Hepatocyte (in vitro differentiated cells): ENCODE measurements at regions not wholly inside any gene's neighbourhood (a gene's known extent, or its start where the extent isn't known, plus 50 kb on each side); places are given as distances from the start of the nearest gene placed in this dataset.

Source experiments
- DNase-seq: peaks from one replicate; pipeline ENCODE4 v3.0.0-alpha.2; 2016; ENCODE audit warnings: low spot score
- H2AFZ ChIP-seq: fragments of 200-600 bp; sonication (generic); 2 replicates; pipeline ENCODE4 v1.6.0; 2016; ENCODE audit warnings: antibody characterized with exemption, mild to moderate bottlenecking
- H3K27ac ChIP-seq: fragments of 200-600 bp; sonication (generic); 2 replicates; pipeline ENCODE4 v1.5.1; 2016; ENCODE audit warnings: mild to moderate bottlenecking
- H3K27me3 ChIP-seq: fragments of 200-600 bp; sonication (generic); 2 replicates; pipeline ENCODE4 v1.6.1; 2016
- H3K36me3 ChIP-seq: fragments of 200-600 bp; sonication (generic); replicated peaks from 2 replicates; pipeline ENCODE4 v1.5.1; 2016; ENCODE audit warnings: low read depth; ENCODE audit not compliant: insufficient read depth
- H3K4me1 ChIP-seq: fragments of 200-600 bp; sonication (generic); 2 replicates; pipeline ENCODE4 v1.5.1; 2016; ENCODE audit warnings: mild to moderate bottlenecking, moderate library complexity; ENCODE audit not compliant: insufficient read depth
- H3K4me2 ChIP-seq: fragments of 200-600 bp; sonication (generic); 2 replicates; pipeline ENCODE4 v1.6.0; 2016
- H3K4me3 ChIP-seq: fragments of 200-600 bp; sonication (generic); 2 replicates; pipeline ENCODE4 v1.5.1; 2016; ENCODE audit warnings: mild to moderate bottlenecking
- H3K79me2 ChIP-seq: fragments of 200-600 bp; sonication (generic); 2 replicates; pipeline ENCODE4 v1.6.0; 2017; ENCODE audit warnings: mild to moderate bottlenecking
- H3K9me2 ChIP-seq: fragments of 200-600 bp; sonication (generic); replicated peaks from 2 replicates; pipeline ENCODE4 v1.6.0; 2017; ENCODE audit warnings: mild to moderate bottlenecking; ENCODE audit not compliant: insufficient read depth
- H3K9me3 ChIP-seq: fragments of 200-600 bp; sonication (generic); 2 replicates; pipeline ENCODE4 v1.5.1; 2016; ENCODE audit warnings: low read depth, mild to moderate bottlenecking
- H4K20me1 ChIP-seq: fragments of 200-600 bp; sonication (generic); 2 replicates; pipeline ENCODE4 v1.6.0; 2016; ENCODE audit warnings: mild to moderate bottlenecking; ENCODE audit not compliant: insufficient read depth, poor library complexity, severe bottlenecking
- EZH2 ChIP-seq: fragments of 200-600 bp; sonication (generic); IDR thresholded peaks from 2 replicates; pipeline ENCODE4 v1.6.1; 2016; ENCODE audit warnings: antibody characterized with exemption, mild to moderate bottlenecking, borderline replicate concordance
- EZH2phosphoT487 ChIP-seq: fragments of 200-600 bp; sonication (generic); IDR thresholded peaks from one replicate; pipeline ENCODE4 v1.6.1; 2018; ENCODE audit warnings: antibody characterized with exemption, mild to moderate bottlenecking, low read depth, moderate library complexity; ENCODE audit not compliant: unreplicated experiment, severe bottlenecking
- WGBS: methylation state at CpG from one replicate; pipeline ENCODE4 v1.1.6; 2016; ENCODE audit warnings: low lambda C conversion rate; ENCODE audit errors: missing lambda C conversion rate; 5-methylcytosine and 5-hydroxymethylcytosine counted together
- TF ChIP-seq, protein P1 (sequence below): fragments of 200-600 bp; sonication (generic); IDR thresholded peaks from 2 replicates; pipeline ENCODE4 v1.5.1; 2016; ENCODE audit warnings: antibody characterized with exemption, mild to moderate bottlenecking; ENCODE audit not compliant: poor library complexity

DNA sequence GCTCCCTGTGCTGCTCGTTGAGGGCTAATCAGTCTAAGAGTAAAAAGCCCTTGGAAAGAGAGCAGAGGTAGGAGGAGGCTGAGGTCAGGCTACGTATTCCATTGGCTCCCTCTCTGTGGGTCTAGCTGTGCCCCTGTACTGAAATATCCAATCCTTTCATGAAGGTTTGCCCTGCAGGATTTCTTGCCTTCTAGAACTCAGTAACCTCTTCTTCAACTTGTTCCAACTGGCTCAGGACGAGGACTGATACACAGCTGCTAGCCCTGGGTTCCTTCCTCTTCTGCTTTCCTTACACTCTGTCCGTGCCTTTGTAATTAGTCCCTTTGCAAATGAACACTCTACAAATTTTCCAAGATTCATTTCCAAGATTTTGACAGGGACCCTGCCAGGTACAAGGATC is 560.5 kb downstream of the ACTR3B start:
- Histone ChIP-seq H4K20me1 (no peaks in the 10 kb centered on the region), H3K36me3 (no peaks in the 10 kb centered on the region), H3K27ac (no peak overlapping the region), H3K4me1 (no peaks in the 10 kb centered on the region), H3K27me3 (no peaks in the 10 kb centered on the region), H2AFZ (no peak overlapping the region), H3K4me3 (no peak overlapping the region), H3K9me2 (no peaks in the 10 kb centered on the region), H3K9me3 (no peaks in the 10 kb centered on the region), H3K4me2 (no peak overlapping the region), H3K79me2 (no peaks in the 10 kb centered on the region)
- DNase-seq, result no peak
- 33% methylated on average over 4 of the region's 4 CpGs for WGBS
- TF ChIP-seq EZH2phosphoT487, result no peak
- TF ChIP-seq, protein P1, sequence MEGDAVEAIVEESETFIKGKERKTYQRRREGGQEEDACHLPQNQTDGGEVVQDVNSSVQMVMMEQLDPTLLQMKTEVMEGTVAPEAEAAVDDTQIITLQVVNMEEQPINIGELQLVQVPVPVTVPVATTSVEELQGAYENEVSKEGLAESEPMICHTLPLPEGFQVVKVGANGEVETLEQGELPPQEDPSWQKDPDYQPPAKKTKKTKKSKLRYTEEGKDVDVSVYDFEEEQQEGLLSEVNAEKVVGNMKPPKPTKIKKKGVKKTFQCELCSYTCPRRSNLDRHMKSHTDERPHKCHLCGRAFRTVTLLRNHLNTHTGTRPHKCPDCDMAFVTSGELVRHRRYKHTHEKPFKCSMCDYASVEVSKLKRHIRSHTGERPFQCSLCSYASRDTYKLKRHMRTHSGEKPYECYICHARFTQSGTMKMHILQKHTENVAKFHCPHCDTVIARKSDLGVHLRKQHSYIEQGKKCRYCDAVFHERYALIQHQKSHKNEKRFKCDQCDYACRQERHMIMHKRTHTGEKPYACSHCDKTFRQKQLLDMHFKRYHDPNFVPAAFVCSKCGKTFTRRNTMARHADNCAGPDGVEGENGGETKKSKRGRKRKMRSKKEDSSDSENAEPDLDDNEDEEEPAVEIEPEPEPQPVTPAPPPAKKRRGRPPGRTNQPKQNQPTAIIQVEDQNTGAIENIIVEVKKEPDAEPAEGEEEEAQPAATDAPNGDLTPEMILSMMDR, result no peak
- no peak for TF ChIP-seq EZH2

DNA sequence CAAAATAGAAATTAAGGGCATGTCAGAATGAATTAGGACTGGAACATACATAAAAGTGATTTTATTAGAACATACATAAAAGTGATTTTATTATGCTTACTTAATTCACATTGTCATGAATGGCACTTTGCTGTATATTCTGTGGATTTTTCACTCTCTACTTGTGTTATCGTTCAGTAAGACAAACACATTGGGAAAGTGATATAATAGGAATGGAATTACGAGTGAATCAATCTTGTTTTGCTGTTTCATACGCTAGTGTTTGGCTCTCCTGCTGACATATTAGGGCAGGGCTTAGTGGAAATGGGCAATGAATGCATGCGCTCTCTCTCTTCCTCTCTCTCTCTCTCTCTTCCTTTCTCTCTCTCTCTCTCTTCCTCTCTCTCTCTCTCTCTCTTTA is 561.1 kb downstream of the ACTR3B start:
- Histone ChIP-seq H4K20me1 (no peaks in the 10 kb centered on the region), H3K79me2 (no peaks in the 10 kb centered on the region), H3K4me1 (no peaks in the 10 kb centered on the region), H3K9me2 (no peaks in the 10 kb centered on the region), H2AFZ (no peak overlapping the region), H3K4me2 (no peak overlapping the region), H3K27ac (no peak overlapping the region), H3K4me3 (no peak overlapping the region), H3K27me3 (no peaks in the 10 kb centered on the region), H3K36me3 (no peaks in the 10 kb centered on the region), H3K9me3 (no peaks in the 10 kb centered on the region)
- no peak for DNase-seq
- TF ChIP-seq EZH2 (no peak), EZH2phosphoT487 (no peak)
- TF ChIP-seq, protein P1, result no peak
- WGBS, result 74% methylated on average over 4 of the region's 4 CpGs

DNA sequence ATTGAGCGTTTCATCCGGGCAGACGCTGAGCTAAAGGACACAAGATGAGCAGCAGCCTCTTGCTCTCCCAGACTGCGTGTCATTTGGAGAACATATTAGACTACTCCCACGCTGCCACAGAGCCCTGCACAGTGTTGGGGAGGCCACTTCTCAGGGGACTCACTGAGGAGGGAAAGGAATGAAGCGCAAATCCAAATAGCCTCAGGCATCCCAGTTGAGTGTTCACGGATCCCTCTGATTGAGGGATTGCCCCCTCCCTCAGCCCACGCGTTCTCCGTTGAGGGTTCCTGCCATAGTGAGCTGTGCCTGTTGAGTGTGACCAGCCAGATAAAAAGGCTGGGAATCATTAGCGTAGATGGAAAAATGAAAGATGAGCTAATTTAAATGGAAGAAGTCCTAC is 563.4 kb downstream of the ACTR3B start:
- Histone ChIP-seq H3K4me1 (no peaks in the 10 kb centered on the region), H3K36me3 (no peaks in the 10 kb centered on the region), H3K9me3 (no peaks in the 10 kb centered on the region), H4K20me1 (no peaks in the 10 kb centered on the region), H3K4me3 (no peak overlapping the region), H3K27ac (no peak overlapping the region), H3K4me2 (no peak overlapping the region), H3K27me3 (no peaks in the 10 kb centered on the region), H3K9me2 (no peaks in the 10 kb centered on the region), H2AFZ (no peak overlapping the region), H3K79me2 (no peaks in the 10 kb centered on the region)
- DNase-seq, result no peak
- WGBS, result 86% methylated on average over 11 of the region's 11 CpGs
- TF ChIP-seq EZH2phosphoT487 (no peak), EZH2 (no peak)
- TF ChIP-seq, protein P1, result no peak

DNA sequence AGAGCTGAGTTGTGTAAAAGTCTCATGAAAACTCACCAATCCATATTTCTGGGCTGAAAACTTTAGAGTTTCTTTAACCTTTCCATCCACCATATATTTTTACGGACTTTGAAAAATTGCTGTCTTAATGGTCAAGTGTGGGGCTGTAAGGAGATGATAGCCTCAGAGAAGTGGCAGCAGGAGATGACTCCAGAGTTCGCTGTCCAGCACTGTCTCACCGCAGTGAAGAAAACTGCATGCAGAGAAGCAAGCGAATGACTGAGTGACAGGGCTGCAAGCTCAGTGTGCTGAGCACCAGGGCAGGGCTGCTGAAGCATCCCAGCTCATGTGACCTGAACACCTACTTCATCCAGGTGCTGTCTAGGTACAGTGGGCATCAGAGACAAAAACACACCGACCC is 564.5 kb downstream of the ACTR3B start:
- Histone ChIP-seq H3K4me2 (no peak overlapping the region), H3K36me3 (no peaks in the 10 kb centered on the region), H4K20me1 (no peaks in the 10 kb centered on the region), H3K27ac (no peak overlapping the region), H3K9me2 (no peaks in the 10 kb centered on the region), H3K27me3 (no peaks in the 10 kb centered on the region), H3K9me3 (no peaks in the 10 kb centered on the region), H2AFZ (no peak overlapping the region), H3K79me2 (no peaks in the 10 kb centered on the region), H3K4me1 (no peaks in the 10 kb centered on the region), H3K4me3 (no peak overlapping the region)
- TF ChIP-seq EZH2phosphoT487 (no peak), EZH2 (no peak)
- TF ChIP-seq, protein P1, result no peak
- no peak for DNase-seq
- 84% methylated on average over 5 of the region's 5 CpGs for WGBS
